HCT116 (cell line): ENCODE measurements at regions not wholly inside any gene's neighbourhood (a gene's known extent, or its start where the extent isn't known, plus 50 kb on each side); places are given as distances from the start of the nearest gene placed in this dataset.

Experiments
- ATAC-seq: fragments of 200-7000 bp; cut with Tn5 transposase; 2 replicates; pipeline ENCODE4 v1.9.1; 2020; ENCODE audit warnings: mild to moderate bottlenecking, moderate library complexity
- BruUV-seq: library from RNA; stranded (reverse); fragments of 400-500 nt; replicated peaks from 2 replicates; lab custom pipeline; 2021; lab: Mats Ljungman, UMichigan
- CTCF ChIA-PET: fragments of 300-600 bp; sonication (Branson Sonifier 250); formaldehyde crosslinking; loops from one replicate; lab custom pipeline; 2021; ENCODE audit warnings: antibody characterized with exemption; lab: Charles Lee
- POLR2A ChIA-PET: fragments of 300-600, 350-600 bp; sonication (Branson Sonifier 250); formaldehyde crosslinking; loops from one replicate; lab custom pipeline; 2021; ENCODE audit warnings: antibody characterized with exemption; lab: Charles Lee
- RAD21 ChIA-PET, 2 experiments: fragments of 300-600 bp; sonication (Branson Sonifier 250); formaldehyde crosslinking; loops; one replicate each; lab custom pipeline; 2023; ENCODE audit warnings: low total read pairs in 2 of 2; ENCODE audit not compliant: uncharacterized antibody in 2 of 2, unreplicated experiment in 2 of 2, low non-redundant PET in 1 of 2; lab: Charles Lee
- DNase-seq: peaks from one replicate; pipeline ENCODE4 v3.0.0-alpha.2; 2010; ENCODE audit warnings: low read depth, low spot score
- H2AFZ ChIP-seq: fragments of 200-600 bp; shearing (Covaris generic), sonication (generic); 2 replicates; pipeline ENCODE4 v1.6.1; 2017; ENCODE audit warnings: low read depth, mixed run types, mixed read lengths, antibody characterized with exemption, low read length; ENCODE audit not compliant: poor library complexity, severe bottlenecking
- H3K27ac ChIP-seq: 2 replicates; pipeline ENCODE4 v1.5.1; 2012; ENCODE audit warnings: low read depth, low read length
- H3K27me3 ChIP-seq: fragments of 200-600 bp; sonication (generic); 2 replicates; pipeline ENCODE4 v1.6.1; 2016; ENCODE audit warnings: mixed run types, low read length, mixed read lengths; ENCODE audit not compliant: insufficient read depth
- H3K36me3 ChIP-seq, 2 experiments: fragments of 200-500 bp in 1 of 2; fragments of 200-600 bp in 1 of 2; sonication (Bioruptor generic) in 1 of 2; sonication (generic) in 1 of 2; 2 replicates each; pipeline versions ENCODE4 v1.5.1 to v1.6.1; 2014 to 2016; ENCODE audit warnings: low read length in 2 of 2, inconsistent platforms in 1 of 2, mixed read lengths in 1 of 2, mixed run types in 1 of 2; ENCODE audit not compliant: insufficient read depth in 2 of 2, control insufficient read depth in 1 of 2
- H3K4me1 ChIP-seq, 2 experiments: fragments of 200-600 bp in 1 of 2; sonication (generic) in 1 of 2; 2 replicates each; pipeline versions ENCODE4 v1.5.1 to v1.6.1; 2012 to 2017; ENCODE audit warnings: low read length in 2 of 2, inconsistent platforms in 1 of 2, mild to moderate bottlenecking in 1 of 2, mixed read lengths in 1 of 2, mixed run types in 1 of 2, moderate library complexity in 1 of 2; ENCODE audit not compliant: insufficient read depth in 2 of 2, control insufficient read depth in 1 of 2
- H3K4me2 ChIP-seq: fragments of 200-600 bp; sonication (generic); 2 replicates; pipeline ENCODE4 v1.6.1; 2017; ENCODE audit warnings: mixed run types, low read length, mixed read lengths
- H3K4me3 ChIP-seq, 2 experiments: fragments of 200-600 bp in 1 of 2; sonication (generic) in 1 of 2; replicated peaks in 1 of 2; 2 replicates each; pipeline ENCODE4 v1.5.1; 2011 to 2016; ENCODE audit warnings: low read length in 2 of 2, control low read depth in 1 of 2, low read depth in 1 of 2, mild to moderate bottlenecking in 1 of 2, mixed read lengths in 1 of 2, mixed run types in 1 of 2
- H3K79me2 ChIP-seq: fragments of 200-600 bp; sonication (generic); 2 replicates; pipeline ENCODE4 v1.6.1; 2017; ENCODE audit warnings: mild to moderate bottlenecking, mixed run types, low read length, moderate library complexity, mixed read lengths; ENCODE audit not compliant: insufficient read depth
- H3K9ac ChIP-seq: fragments of 200-600 bp; sonication (generic); 2 replicates; pipeline ENCODE4 v1.6.1; 2016; ENCODE audit warnings: low read length, mixed read lengths
- H3K9me2 ChIP-seq: fragments of 200-600 bp; sonication (generic), shearing (Covaris generic); 2 replicates; pipeline ENCODE4 v1.6.1; 2017; ENCODE audit warnings: mixed run types, mild to moderate bottlenecking, moderate library complexity; ENCODE audit not compliant: insufficient read depth
- H3K9me3 ChIP-seq, 2 experiments: fragments of 200-500 bp in 1 of 2; fragments of 200-600 bp in 1 of 2; sonication (Bioruptor generic) in 1 of 2; sonication (generic) in 1 of 2; 2 replicates each; pipeline ENCODE4 v1.6.1; 2014 to 2017; ENCODE audit warnings: low read length in 2 of 2, mixed read lengths in 2 of 2, inconsistent platforms in 1 of 2, low read depth in 1 of 2, mild to moderate bottlenecking in 1 of 2, mixed run types in 1 of 2, moderate library complexity in 1 of 2; ENCODE audit not compliant: control insufficient read depth in 1 of 2, insufficient read depth in 1 of 2
- H4K20me1 ChIP-seq: fragments of 200-600 bp; sonication (generic), shearing (Covaris generic); 2 replicates; pipeline ENCODE4 v1.6.1; 2017; ENCODE audit warnings: mixed run types, mild to moderate bottlenecking, moderate library complexity; ENCODE audit not compliant: insufficient read depth
- CBX3 ChIP-seq: IDR thresholded peaks from 2 replicates; pipeline ENCODE4 v1.6.1; 2012; ENCODE audit warnings: low read depth
- CEBPB ChIP-seq: IDR thresholded peaks from 2 replicates; pipeline ENCODE4 v1.6.1; 2012; ENCODE audit warnings: low read depth
- EGR1 ChIP-seq: IDR thresholded peaks from 2 replicates; pipeline ENCODE4 v1.6.1; 2012; ENCODE audit warnings: low read depth
- FOSL1 ChIP-seq: IDR thresholded peaks from 2 replicates; pipeline ENCODE4 v1.6.1; 2012; ENCODE audit warnings: low read depth
- POLR2A ChIP-seq: IDR thresholded peaks from 2 replicates; pipeline ENCODE4 v1.7.0; 2011; ENCODE audit warnings: borderline replicate concordance; ENCODE audit not compliant: insufficient read depth, insufficient read length; ENCODE audit errors: extremely low read depth
- RAD21 ChIP-seq: IDR thresholded peaks from 2 replicates; pipeline ENCODE4 v1.6.1; 2012; ENCODE audit warnings: low read depth, mild to moderate bottlenecking
- SRF ChIP-seq: IDR thresholded peaks from 2 replicates; pipeline ENCODE4 v1.6.1; 2012; ENCODE audit warnings: low read depth
- TCF7L2 ChIP-seq: IDR thresholded peaks from 2 replicates; pipeline ENCODE4 v1.7.0; 2011; ENCODE audit warnings: borderline replicate concordance, inconsistent platforms; ENCODE audit not compliant: insufficient read depth, insufficient read length; ENCODE audit errors: extremely low read depth
- ZFX ChIP-seq: fragments of 450-650 bp; IDR thresholded peaks from 2 replicates; pipeline ENCODE4 v1.6.1; 2017
- ZNF274 ChIP-seq: fragments of 200-500 bp; sonication (Bioruptor generic); IDR thresholded peaks from 2 replicates; pipeline ENCODE4 v1.6.1; 2014; ENCODE audit warnings: mild to moderate bottlenecking, low read depth, low read length, inconsistent platforms
- intact Hi-C: fragments of 100-400 bp; cut with micrococcal nuclease; formaldehyde crosslinking; loops from 2 replicates; pipeline ENCODE4 v1.10.0; 2022
- TF ChIP-seq, protein P1 (sequence below): IDR thresholded peaks from 2 replicates; pipeline ENCODE4 v1.6.1; 2012; ENCODE audit warnings: low read depth
- TF ChIP-seq, protein P2 (sequence below), 3 experiments: fragments of 200-600 bp in 1 of 3; sonication (generic) in 1 of 3; IDR thresholded peaks in 2 of 3; conservative IDR thresholded peaks in 1 of 3; 2 replicates each; pipeline ENCODE4 v1.5.1; 2012 to 2017; ENCODE audit warnings: low read depth in 2 of 3, low read length in 2 of 3, antibody characterized with exemption in 1 of 3, borderline replicate concordance in 1 of 3, control low read depth in 1 of 3, mild to moderate bottlenecking in 1 of 3, mixed read lengths in 1 of 3, mixed run types in 1 of 3, moderate library complexity in 1 of 3; ENCODE audit not compliant: insufficient read depth in 1 of 3
- TF ChIP-seq, protein P3 (sequence below): IDR thresholded peaks from 2 replicates; pipeline ENCODE4 v1.6.1; 2012

DNA sequence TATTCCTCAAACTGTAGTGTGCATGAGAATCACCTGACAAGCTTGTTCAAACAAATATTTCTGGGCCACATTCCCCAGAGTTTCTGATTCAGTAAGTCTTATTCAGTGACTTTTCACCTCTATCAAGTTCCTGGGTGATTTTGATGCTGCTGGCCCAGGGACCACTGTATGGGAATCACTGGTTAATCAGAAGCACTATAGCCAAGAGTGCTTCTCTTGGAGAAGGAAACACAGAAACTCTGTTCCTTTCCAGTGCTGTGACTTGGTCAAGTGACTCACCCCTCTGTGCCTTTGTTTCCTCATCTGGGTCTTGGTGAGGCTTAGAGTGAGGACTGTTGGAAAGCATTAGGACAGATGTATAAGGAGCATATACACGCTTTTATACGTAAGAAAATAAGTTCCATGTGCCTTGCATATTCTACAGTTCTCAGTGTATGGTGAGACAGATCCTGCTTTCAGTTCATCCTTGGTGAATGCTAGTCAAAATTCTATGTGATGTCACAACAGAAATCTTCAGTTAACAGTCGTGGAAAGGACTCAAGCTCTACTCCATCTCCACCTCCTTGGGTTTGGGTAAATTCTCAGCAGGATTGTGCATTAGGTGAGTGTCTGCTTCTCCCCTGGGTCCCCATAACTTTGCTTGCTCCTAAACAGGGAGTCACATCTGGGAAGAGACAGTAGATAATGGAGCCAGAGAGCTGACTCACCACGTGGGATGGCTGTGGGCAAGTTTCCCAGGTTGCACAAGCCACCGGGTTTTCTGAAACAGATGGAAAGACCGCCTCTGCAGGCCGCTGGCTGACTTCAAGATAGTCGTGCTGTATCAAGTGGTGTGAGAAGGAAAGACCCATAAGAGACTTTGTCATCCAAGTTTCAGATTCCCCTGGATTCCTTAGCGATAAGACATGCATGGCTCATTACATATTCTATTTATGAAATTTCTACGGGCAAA lies 117.0 kb downstream of the NXNL2 start:
- no peak for DNase-seq
- Histone ChIP-seq H2AFZ (peak overlapping the region; percentile 42), H3K4me2 (peak overlapping the region; percentile 7; the same call in 1 of the 2 replicates), H3K9ac (no peak overlapping the region), H3K36me3 (no peaks in the 10 kb centered on the region), H3K4me1 (peaks cover 2 to 7% of the 10 kb centered on the region in 2 experiments; a peak in 2 of 4 replicates), H3K9me2 (no peaks in the 10 kb centered on the region), H3K4me3 (no peak overlapping the region), H3K9me3 (no peaks in the 10 kb centered on the region), H3K27me3 (no peaks in the 10 kb centered on the region), H3K27ac (no peak overlapping the region), H3K79me2 (no peaks in the 10 kb centered on the region), H4K20me1 (no peaks in the 10 kb centered on the region)
- ChIA-PET POLR2A (no interaction called here), RAD21 (no interaction called here), CTCF (no interaction called here)
- TF ChIP-seq POLR2A (no peak), CEBPB (peak; percentile 39; the same call in 1 of the 2 replicates)
- ATAC-seq = peak; percentile 46; the same call in 1 of the 2 replicates
- BruUV-seq = no TSS peak
- intact Hi-C loops = no loop called here

DNA sequence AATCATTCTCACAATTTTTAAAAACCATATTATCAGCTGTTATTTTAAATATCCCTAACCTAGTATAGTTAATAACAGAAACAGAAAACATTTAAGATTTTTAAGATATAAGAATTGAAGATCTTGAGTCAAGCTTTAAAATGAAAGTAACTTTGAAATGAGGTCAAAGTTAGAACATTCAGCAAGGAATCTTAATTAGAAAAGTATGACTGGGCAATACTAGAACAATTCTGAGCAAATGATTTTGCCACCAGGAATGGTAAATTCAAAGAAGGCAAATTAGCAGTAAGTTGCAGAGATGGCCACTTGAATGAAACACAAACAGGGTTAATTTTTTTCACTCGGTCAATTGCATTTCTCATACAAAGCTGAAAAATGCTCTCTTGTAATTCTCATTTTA lies 117.9 kb downstream of the NXNL2 start:
- Histone ChIP-seq H3K27me3 (no peaks in the 10 kb centered on the region), H3K4me1 (peaks cover 2 to 7% of the 10 kb centered on the region in 2 experiments; a peak in 2 of 4 replicates), H3K9me3 (no peaks in the 10 kb centered on the region), H3K9ac (no peak overlapping the region), H3K4me3 (no peak overlapping the region), H3K4me2 (no peak overlapping the region), H3K79me2 (no peaks in the 10 kb centered on the region), H2AFZ (no peak overlapping the region), H3K9me2 (no peaks in the 10 kb centered on the region), H4K20me1 (no peaks in the 10 kb centered on the region), H3K36me3 (no peaks in the 10 kb centered on the region), H3K27ac (no peak overlapping the region)
- RAD21 ChIA-PET = no interaction called here
- POLR2A ChIA-PET = no interaction called here
- BruUV-seq = no TSS peak
- intact Hi-C loops = no loop called here
- CTCF ChIA-PET = no interaction called here
- DNase-seq (no peak), ATAC-seq (no peak)
- TF ChIP-seq RAD21 (no peak), ZNF274 (no peak), SRF (no peak), CBX3 (no peak), FOSL1 (no peak), ZFX (no peak), EGR1 (no peak), POLR2A (no peak), TCF7L2 (no peak)
- TF ChIP-seq, protein P1, sequence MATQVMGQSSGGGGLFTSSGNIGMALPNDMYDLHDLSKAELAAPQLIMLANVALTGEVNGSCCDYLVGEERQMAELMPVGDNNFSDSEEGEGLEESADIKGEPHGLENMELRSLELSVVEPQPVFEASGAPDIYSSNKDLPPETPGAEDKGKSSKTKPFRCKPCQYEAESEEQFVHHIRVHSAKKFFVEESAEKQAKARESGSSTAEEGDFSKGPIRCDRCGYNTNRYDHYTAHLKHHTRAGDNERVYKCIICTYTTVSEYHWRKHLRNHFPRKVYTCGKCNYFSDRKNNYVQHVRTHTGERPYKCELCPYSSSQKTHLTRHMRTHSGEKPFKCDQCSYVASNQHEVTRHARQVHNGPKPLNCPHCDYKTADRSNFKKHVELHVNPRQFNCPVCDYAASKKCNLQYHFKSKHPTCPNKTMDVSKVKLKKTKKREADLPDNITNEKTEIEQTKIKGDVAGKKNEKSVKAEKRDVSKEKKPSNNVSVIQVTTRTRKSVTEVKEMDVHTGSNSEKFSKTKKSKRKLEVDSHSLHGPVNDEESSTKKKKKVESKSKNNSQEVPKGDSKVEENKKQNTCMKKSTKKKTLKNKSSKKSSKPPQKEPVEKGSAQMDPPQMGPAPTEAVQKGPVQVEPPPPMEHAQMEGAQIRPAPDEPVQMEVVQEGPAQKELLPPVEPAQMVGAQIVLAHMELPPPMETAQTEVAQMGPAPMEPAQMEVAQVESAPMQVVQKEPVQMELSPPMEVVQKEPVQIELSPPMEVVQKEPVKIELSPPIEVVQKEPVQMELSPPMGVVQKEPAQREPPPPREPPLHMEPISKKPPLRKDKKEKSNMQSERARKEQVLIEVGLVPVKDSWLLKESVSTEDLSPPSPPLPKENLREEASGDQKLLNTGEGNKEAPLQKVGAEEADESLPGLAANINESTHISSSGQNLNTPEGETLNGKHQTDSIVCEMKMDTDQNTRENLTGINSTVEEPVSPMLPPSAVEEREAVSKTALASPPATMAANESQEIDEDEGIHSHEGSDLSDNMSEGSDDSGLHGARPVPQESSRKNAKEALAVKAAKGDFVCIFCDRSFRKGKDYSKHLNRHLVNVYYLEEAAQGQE = no peak
- TF ChIP-seq, protein P2, sequence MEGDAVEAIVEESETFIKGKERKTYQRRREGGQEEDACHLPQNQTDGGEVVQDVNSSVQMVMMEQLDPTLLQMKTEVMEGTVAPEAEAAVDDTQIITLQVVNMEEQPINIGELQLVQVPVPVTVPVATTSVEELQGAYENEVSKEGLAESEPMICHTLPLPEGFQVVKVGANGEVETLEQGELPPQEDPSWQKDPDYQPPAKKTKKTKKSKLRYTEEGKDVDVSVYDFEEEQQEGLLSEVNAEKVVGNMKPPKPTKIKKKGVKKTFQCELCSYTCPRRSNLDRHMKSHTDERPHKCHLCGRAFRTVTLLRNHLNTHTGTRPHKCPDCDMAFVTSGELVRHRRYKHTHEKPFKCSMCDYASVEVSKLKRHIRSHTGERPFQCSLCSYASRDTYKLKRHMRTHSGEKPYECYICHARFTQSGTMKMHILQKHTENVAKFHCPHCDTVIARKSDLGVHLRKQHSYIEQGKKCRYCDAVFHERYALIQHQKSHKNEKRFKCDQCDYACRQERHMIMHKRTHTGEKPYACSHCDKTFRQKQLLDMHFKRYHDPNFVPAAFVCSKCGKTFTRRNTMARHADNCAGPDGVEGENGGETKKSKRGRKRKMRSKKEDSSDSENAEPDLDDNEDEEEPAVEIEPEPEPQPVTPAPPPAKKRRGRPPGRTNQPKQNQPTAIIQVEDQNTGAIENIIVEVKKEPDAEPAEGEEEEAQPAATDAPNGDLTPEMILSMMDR (IDR thresholded peaks at IDR 0.05 in 2 of 3, conservative IDR thresholded peaks at IDR 0.05 in 1 of 3; ENCODE audit: borderline replicate concordance in 1 of 3, insufficient read depth in 1 of 3, low read depth in 2 of 3, low read length in 2 of 3) = no peak
- TF ChIP-seq, protein P3, sequence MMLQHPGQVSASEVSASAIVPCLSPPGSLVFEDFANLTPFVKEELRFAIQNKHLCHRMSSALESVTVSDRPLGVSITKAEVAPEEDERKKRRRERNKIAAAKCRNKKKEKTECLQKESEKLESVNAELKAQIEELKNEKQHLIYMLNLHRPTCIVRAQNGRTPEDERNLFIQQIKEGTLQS = no peak
